Activated T-cell treated with anti-CD3 and anti-CD28 coated beads, Interleukin-2, amount 50 U/mL, for 1 hour (primary cell): ENCODE measurements at regions not wholly inside any gene's neighbourhood (a gene's known extent, or its start where the extent isn't known, plus 50 kb on each side); places are given as distances from the start of the nearest gene placed in this dataset.
"Not testable (repeated sequence)": the region's sequence is repeated elsewhere in the genome, so short reads cannot be mapped to it uniquely, and the experiment has no call there.

Experiments
- DNase-seq: peaks from one replicate; pipeline ENCODE4 v3.0.0-alpha.2; 2020

GRCh38 chr5:89710006-89710405 lies 699.5 kb downstream of the CETN3 start:
- DNase-seq, result no peak

- DNase-seq, result no peak
Measured at GRCh38 chr5:89707891-89708290, 701.7 kb downstream of the CETN3 start.

- DNase-seq, result no peak
Measured at GRCh38 chr5:89706731-89707130, 702.8 kb downstream of the CETN3 start.

DNA sequence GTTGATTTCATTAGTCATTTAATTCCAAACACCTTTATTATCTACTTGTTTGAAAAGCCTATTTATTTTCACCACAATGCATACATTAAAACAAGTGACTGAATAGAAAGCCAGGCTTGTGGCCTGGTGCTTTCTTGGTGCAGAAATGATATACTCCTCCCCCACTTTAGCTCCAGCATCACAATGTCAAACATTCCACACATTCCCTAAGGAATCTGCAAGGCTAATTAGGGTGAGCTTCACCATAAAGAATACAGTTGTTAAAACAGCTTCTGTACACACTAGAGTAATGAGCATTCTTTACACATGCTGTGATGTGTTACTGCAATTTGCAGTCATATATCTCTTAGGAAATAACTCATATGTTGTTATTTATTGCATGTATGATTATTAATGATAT lies 705.7 kb downstream of the CETN3 start:
- no peak for DNase-seq

- DNase-seq, result no peak
Measured at GRCh38 chr5:89698028-89698427, 711.5 kb downstream of the CETN3 start.

DNA sequence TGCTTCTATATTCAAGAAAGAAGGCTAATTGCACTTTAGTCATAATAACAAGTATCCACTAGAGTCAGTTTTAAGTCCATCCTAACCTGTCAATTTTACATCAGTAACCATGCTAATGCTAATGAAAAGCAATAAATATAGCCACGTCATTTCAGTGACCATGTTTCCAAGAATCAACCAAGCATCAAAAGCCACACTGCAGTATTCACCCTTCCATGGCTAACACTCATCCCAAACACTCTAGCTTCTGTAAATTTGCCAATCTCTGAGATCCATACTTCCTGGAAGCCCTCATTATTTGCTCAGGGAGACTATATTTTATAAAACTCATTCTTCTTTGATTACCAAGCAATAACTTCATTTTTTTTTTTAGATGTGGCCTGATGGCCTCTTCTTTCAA lies 712.0 kb downstream of the CETN3 start:
- DNase-seq, result no peak

- no peak for DNase-seq
Measured at GRCh38 chr5:89695371-89695770, 714.2 kb downstream of the CETN3 start.

GRCh38 chr5:89694026-89694550 lies 715.5 kb downstream of the CETN3 start:
- no peak for DNase-seq

- no peak for DNase-seq
Measured at GRCh38 chr5:89690331-89690730, 719.2 kb downstream of the CETN3 start.

- no peak for DNase-seq
Measured at GRCh38 chr5:89686081-89686765, 723.3 kb downstream of the CETN3 start.

DNA sequence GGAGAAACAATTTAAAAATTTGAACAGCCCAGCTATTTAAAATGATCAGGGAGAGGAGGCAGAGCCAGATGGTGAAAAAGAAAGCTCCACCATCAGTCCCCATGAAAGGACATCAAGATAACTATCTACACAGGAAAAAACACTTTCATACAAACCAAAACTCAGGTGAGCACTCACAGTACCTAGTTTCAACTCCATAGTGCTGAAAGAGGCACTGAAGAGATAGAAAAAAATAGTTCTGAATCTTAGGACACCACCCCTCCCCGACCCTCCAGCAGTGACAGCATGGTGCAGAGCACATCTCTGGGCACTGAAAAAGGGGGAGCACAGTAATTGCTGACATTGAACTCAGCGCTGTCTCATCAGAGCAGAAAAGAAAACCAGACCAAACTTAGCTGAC lies 732.9 kb downstream of the CETN3 start:
- DNase-seq, result no peak

DNA sequence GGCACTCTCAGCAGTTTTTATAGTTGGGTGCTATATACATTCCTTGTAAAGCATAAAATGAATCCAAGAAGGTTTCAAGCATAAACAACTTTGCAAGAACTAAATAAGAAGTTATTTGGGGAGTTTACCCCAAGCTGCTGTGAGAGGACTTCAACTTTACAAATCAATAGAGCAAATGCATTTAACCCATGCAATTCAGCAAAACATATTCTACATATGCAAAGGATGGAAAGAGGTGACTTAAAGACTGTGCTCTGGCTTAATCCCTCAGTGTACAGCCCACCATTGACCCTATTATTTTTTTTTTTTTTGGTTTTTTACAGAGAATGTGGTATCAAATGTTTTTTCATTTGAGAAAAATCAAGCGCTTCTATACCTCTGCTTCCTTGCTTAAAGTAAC lies 736.5 kb downstream of the CETN3 start:
- DNase-seq, result no peak

DNA sequence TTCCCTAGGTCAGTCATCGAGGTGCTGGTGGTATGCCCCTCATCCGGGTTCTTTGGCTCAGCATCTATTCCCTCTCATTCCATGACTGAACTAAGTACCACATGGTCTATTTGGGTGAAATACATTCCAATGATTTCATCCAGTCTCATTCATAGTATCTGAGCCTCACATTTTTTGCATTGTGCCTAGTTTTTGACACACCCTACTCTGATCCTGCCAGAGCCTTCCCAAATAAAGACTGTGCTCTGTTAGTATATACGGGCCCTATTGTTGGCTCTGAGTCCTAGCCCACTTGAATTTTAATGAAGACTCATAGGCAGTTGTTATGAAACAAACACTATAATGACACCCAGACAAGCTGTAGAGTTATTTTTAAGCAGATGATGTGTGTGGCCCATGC lies 740.7 kb downstream of the CETN3 start:
- no peak for DNase-seq

GRCh38 chr5:89662499-89662898 lies 747.1 kb downstream of the CETN3 start:
- no peak for DNase-seq

- DNase-seq, result no peak
Measured at GRCh38 chr5:89638871-89639270, 755.9 kb upstream of the MEF2C start.

GRCh38 chr5:89634176-89634575 lies 751.2 kb upstream of the MEF2C start:
- not testable (repeated sequence) for DNase-seq

DNA sequence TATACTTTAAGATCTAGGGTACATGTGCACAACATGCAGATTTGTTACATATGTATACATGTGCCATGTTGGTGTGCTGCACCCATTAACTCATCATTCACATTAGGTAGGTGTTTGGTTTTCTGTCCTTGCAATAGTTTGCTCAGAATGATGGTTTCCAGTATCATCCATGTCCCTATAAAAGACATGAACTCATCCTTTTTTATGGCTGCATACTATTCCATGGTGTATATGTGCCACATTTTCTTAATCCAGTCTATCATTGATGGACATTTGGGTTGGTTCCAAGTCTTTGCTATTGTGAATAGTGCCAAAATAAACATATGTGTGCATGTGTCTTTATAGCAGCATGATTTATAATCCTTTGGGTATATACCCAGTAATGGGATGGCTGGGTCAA lies 747.1 kb upstream of the MEF2C start:
- not testable (repeated sequence) for DNase-seq

- DNase-seq, result no peak
Measured at GRCh38 chr5:89628876-89629635, 746.1 kb upstream of the MEF2C start.

- DNase-seq, result no peak
Measured at GRCh38 chr5:89615839-89616518, 733.0 kb upstream of the MEF2C start.

- DNase-seq, result no peak
Measured at GRCh38 chr5:89613222-89613956, 730.4 kb upstream of the MEF2C start.

DNA sequence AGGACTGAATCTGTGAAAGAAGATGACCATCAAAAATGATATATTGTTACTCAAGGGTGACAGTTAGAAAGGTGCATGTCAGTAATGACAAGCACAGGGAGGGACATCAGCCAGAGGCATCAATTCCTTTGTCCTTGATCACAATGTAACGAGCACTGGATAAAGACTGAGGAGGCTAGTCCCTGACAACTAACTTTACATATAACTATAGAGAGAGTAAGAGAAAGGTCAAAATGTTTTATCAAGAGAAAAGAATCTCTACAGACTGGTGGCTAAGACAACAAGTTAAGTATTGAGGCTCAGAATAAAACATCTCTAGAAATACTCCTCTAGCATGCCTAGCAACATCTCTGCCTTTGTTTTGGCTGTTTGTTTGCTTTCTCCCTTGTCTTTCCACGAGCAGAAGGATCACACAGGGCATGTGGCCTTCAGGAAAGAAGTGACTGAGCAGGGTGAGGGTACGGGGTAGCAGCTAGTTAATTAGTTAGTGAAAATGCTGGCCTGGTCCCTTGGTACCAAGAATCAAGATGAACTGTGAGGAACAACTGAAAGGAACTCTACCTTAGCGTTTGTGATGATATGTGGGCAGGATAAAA lies 724.1 kb upstream of the MEF2C start:
- DNase-seq, result no peak

DNA sequence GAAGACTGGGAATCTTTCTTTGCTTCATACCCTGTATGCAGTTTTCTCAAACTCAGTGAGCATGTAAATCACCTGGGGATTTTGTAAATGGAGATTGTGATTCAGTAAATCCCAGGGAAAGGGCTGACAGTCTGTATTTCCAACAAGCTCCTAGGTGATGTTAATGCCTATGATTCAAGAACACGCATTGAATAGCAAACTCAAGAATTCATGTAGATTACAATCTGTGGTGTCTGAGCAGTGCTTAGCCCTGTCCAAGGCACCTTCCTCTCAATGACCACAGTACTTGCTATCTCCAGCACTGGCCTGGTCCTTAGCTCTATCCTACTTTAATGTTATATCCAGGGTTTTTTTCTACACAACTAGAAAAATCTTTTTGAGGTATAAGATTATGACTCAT lies 721.4 kb upstream of the MEF2C start:
- no peak for DNase-seq

GRCh38 chr5:89601880-89602279 lies 718.9 kb upstream of the MEF2C start:
- DNase-seq, result no peak
